HCT116 (cell line): ENCODE measurements at regions not wholly inside any gene's neighbourhood (a gene's known extent, or its start where the extent isn't known, plus 50 kb on each side); places are given as distances from the start of the nearest gene placed in this dataset.

Experiments
- ATF3 ChIP-seq: IDR thresholded peaks from 2 replicates; pipeline ENCODE4 v1.6.1; 2012
- CTCF ChIP-seq, 3 experiments: fragments of 200-600 bp in 1 of 3; sonication (generic) in 1 of 3; IDR thresholded peaks in 2 of 3; conservative IDR thresholded peaks in 1 of 3; 2 replicates each; pipeline ENCODE4 v1.5.1; 2012 to 2017; ENCODE audit warnings: low read depth in 2 of 3, low read length in 2 of 3, antibody characterized with exemption in 1 of 3, borderline replicate concordance in 1 of 3, control low read depth in 1 of 3, mild to moderate bottlenecking in 1 of 3, mixed read lengths in 1 of 3, mixed run types in 1 of 3, moderate library complexity in 1 of 3; ENCODE audit not compliant: insufficient read depth in 1 of 3
- EZH2 ChIP-seq: fragments of 200-600 bp; sonication (generic); IDR thresholded peaks from 2 replicates; pipeline ENCODE4 v1.6.1; 2017; ENCODE audit warnings: antibody characterized with exemption, mixed run types
- EZH2phosphoT487 ChIP-seq: fragments of 200-600 bp; IDR thresholded peaks from 2 replicates; pipeline ENCODE4 v1.6.1; 2018; ENCODE audit warnings: antibody characterized with exemption, borderline replicate concordance
- JUND ChIP-seq: IDR thresholded peaks from 2 replicates; pipeline ENCODE4 v1.6.1; 2012
- MAX ChIP-seq: IDR thresholded peaks from 2 replicates; pipeline ENCODE4 v1.6.1; 2012
- POLR2A ChIP-seq: IDR thresholded peaks from 2 replicates; pipeline ENCODE4 v1.7.0; 2011; ENCODE audit warnings: borderline replicate concordance; ENCODE audit not compliant: insufficient read depth, insufficient read length; ENCODE audit errors: extremely low read depth
- POLR2AphosphoS5 ChIP-seq: IDR thresholded peaks from 2 replicates; pipeline ENCODE4 v1.6.1; 2011; ENCODE audit warnings: mild to moderate bottlenecking, low read depth, low read length, moderate library complexity
- RAD21 ChIP-seq: IDR thresholded peaks from 2 replicates; pipeline ENCODE4 v1.6.1; 2012; ENCODE audit warnings: low read depth, mild to moderate bottlenecking
- SRF ChIP-seq: IDR thresholded peaks from 2 replicates; pipeline ENCODE4 v1.6.1; 2012; ENCODE audit warnings: low read depth
- TCF7L2 ChIP-seq: IDR thresholded peaks from 2 replicates; pipeline ENCODE4 v1.7.0; 2011; ENCODE audit warnings: borderline replicate concordance, inconsistent platforms; ENCODE audit not compliant: insufficient read depth, insufficient read length; ENCODE audit errors: extremely low read depth
- YY1 ChIP-seq: IDR thresholded peaks from 2 replicates; pipeline ENCODE4 v1.6.1; 2011; ENCODE audit warnings: low read length, low read depth, moderate library complexity, mild to moderate bottlenecking; ENCODE audit not compliant: insufficient replicate concordance; ENCODE audit errors: extremely low read depth
- ZNF274 ChIP-seq: fragments of 200-500 bp; sonication (Bioruptor generic); IDR thresholded peaks from 2 replicates; pipeline ENCODE4 v1.6.1; 2014; ENCODE audit warnings: mild to moderate bottlenecking, low read depth, low read length, inconsistent platforms

- TF ChIP-seq JUND (no peak), POLR2AphosphoS5 (no peak), YY1 (no peak), CTCF (IDR thresholded peaks at IDR 0.05 in 2 of 3, conservative IDR thresholded peaks at IDR 0.05 in 1 of 3; ENCODE audit: borderline replicate concordance in 1 of 3, insufficient read depth in 1 of 3, low read depth in 2 of 3, low read length in 2 of 3) (no peak), SRF (no peak), POLR2A (no peak), ATF3 (no peak), EZH2 (no peak), MAX (no peak), ZNF274 (no peak), EZH2phosphoT487 (no peak), TCF7L2 (no peak), RAD21 (no peak)
Observed at GRCh38 chr22:27350306-27350705, 451.2 kb downstream of the MN1 start.
